ENCODE measurements at regions not wholly inside any gene's neighbourhood (a gene's known extent, or its start where the extent isn't known, plus 50 kb on each side); places are given as distances from the start of the nearest gene placed in this dataset.
"Not testable (repeated sequence)": the region's sequence is repeated elsewhere in the genome, so short reads cannot be mapped to it uniquely, and the experiment has no call there.

DNA sequence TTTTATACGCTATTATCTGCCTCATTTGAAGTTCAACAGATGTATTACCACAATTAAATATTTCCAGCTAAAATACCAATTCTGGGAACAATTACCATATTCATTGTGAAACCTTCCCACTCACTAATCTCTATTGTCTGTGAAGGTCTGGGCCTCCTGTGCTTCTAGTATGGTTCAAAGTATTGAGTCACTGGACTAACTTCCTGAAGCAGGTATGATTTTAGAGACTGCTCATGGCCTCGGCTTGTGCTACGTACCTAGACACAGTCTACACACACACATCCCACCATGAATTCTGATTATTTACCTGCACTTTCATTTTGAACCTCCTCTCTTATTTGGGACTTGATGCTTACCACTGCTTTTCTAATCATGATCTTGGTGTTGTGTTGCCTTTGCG lies 180.7 kb upstream of the EPHA4 start:
- DNase-seq: no peak

DNA sequence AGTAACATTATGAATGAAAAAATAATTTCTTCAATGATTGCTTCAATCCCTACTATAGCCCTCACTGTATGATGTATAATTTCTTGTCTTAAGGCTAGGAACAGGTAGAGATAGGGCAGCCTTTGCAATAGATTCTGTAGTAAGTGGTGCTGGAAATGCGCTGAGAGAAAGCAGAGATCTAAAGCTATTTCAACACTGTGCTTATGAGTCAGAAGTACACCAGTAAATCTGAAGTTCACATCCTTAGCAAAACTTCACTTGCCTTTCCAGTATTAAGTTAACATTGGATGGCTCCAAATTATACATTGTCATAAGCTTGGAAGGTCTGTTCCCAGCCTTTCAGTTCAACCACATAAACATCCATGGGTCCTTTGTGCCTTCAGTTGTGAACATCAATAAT lies 178.2 kb upstream of the EPHA4 start:
- no peak for DNase-seq

DNA sequence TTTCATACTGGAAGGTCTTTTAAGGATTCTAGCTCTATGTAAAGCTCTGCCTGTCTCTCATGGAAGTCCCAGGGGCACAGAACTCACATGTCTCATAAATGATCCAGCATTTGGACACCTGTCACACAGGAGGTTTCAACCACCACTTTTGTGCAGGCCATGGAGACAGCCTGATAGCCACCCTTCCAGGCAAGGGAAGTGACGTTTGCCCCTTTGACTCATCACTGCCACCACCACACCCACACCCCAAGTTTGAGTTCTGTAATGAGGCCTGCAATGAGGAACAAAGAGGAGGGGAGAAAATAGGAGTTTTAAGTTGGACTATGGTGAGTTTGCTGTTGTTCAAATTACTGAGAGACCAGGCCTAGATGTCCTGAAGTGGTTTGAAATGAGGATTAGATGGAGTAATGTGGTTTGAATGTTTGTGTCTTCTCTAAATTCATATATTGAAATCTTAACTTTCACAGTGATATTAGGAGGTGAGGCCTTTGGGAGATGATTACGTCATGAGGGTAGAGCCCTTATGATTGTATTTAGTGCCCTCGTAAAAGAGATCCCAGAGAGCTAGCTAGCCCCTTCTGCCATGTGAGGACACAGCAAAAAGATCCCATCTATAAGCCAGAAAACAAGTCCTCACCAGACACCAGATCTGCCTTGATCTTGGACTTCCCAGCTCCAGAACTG lies 175.3 kb upstream of the EPHA4 start:
- no peak for DNase-seq

DNA sequence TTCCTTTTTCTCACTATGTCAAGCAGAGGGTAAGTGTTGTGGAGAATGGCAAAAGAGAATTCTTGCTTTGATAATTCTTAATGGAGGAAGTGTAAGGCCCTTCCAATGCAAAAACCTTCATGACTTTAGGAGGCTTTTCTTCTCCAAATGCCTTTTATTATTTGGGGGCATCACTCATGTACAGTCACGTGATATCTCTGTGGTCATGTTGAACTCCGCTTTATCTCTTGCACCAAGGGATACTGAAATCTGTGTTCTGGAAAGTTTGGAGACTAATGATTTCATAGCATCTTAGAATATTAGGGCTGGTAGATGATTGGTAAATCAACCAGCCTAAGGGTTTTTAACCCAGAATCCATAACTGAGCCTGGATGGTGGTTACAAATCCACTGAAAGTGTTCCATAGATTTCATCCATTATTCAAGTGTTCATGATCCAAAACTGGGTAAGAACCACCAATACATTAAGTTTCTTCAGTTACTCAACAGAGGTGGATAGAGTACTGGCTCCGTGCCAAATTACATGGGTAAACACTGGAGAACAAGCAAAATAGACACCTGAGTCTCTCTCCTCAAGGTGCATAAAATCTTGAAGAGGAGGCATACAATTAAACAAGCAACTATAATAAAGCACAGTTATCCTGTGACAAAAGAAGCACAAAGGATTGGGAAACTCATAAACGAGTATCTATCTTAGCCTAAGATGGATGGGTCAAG lies 169.6 kb upstream of the EPHA4 start:
- no peak for DNase-seq

DNA sequence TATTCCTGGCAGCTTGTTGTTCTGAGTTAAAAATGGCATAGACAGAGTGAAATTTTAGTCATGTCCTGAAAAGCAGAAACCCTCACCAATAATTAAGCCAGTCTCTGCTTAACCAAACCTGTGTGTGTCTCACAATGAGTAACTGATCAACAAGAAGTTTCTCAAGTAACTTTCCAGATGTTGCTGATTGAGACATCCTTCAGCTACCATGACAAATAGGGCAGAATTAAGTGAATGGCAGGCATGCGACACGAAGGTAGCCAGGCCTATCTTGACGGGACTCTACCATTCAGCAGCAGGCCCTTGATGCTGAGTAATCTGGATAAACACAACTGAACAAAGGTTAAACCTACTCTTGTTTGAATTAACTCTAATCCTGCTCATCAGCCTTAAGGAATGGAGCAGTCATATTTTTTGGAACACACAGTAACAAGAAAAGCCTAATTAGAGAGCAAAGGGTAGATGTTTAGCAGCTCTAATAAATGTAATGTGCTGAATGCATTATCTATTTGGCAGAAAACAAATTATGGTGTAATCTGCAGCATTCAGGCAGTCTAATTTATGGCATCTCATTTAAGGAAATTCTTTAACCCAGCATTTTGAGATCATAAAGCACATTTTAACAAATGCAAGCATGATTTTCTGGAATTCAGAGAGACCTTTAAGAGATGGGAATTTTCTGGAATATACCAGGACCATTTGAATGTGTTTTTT lies 159.5 kb upstream of the EPHA4 start:
- no peak for DNase-seq

DNA sequence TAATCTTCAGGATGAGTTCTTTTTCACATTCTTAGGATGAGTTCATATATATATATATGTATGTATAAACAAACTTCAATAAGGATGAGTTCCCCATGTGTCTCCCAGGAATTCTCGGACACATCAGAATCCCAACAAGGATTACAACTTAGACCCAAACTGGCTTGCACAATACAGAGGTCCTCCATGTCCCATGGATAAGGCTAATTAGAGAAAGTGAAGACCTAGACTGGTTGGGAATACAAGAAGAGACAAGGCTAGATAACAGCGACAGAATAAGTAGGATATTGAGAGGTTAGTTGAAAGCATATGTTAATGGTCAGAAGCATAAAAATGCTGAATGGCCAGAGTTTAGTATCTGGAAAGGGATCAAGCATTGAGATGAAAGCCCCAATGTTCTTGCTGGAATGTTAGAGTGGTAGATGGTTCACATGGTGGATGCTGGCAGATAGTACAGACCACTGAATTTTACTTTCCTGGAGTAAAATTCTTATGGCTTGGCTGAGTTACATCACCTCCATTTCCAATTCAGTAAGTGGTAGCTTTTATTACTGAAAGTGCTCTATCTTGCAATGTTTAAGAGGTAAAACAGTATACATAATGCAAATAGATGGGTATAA lies 154.9 kb upstream of the EPHA4 start:
- DNase-seq: no peak

DNA sequence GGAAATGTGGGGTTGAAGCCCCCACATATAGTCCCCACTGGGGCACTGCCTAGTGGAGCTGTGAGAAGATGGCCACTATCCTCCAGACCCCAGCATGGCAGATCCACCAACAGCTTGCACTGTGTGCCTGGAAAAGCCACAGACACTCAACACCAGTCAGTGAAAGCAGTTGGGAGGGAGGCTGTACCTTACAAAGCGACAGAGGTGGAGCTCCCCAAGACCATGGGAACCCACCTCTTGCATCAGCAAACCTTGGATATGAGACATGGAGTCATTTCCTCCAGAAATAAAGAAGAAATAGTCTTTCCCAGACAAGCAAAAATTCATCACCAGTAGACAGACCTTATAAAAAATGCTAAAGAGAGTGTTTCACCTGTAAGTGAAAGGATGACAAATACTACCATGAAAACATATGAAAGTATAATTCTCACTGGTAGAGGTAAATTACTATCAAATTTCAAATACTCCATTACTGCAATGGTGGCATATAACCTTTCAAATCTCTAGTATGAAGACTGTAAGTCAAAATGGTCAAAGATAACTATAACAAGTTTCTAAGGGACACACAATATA lies 152.6 kb upstream of the EPHA4 start:
- DNase-seq: no peak

DNA sequence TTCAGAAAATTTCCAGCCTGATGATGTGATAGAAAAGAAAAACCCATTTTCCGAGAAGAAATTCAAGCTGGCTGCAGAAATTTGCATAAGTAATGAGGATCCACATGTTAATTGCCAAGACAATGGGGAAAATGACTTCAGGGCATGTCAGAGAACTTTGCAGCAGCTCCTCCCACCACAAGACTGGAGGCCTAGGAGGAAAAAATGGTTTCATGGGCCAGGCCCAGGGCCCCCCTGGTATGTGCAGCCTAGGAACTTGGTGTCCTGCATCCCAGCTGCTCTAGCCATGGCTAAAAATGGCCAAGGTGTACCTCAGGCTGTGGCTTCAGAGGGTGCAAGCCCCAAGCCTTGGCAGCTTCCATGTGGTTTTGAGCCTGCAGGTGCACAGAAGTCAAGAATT lies 152.0 kb upstream of the EPHA4 start:
- DNase-seq: not testable (repeated sequence)

DNA sequence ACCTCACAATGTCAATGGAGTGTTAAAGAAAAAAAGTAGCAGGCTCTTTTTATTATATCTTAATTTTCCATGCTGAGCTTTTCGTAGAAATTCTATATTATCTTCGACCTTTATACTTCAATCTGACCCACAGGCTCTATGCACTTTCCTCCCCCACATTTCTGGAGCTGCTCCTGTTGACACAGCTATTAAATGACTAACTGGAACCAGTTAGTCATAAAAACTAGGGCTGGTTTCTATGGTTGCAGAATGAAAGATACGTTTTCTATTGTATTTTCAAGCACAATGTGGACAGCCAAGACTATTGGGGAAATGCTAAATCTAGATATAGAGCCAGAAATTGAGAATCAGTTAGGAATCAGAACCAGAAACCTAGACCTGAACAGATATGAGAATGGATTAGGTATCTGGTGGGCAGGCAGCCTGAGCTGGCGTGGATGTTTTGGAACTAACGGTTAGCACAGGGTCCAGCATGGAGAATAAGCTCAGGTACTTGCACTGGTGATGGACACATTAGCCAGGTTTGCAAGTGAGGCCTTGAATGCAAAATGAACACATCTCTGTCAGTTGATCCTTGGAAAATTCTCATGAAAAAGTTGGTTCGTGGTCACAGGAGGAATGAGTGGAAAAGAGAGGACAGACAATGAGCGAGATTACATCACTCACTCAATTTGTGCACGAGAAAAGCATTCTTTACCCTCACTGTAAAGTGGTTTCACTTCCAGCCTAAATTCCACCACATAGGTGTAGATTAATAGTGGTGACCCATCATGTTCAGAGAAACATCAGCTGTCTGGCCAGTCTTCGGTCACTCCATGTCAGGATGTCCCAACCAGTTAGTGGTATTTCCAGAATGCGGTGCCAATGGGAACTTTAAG lies 144.6 kb upstream of the EPHA4 start:
- no peak for DNase-seq

DNA sequence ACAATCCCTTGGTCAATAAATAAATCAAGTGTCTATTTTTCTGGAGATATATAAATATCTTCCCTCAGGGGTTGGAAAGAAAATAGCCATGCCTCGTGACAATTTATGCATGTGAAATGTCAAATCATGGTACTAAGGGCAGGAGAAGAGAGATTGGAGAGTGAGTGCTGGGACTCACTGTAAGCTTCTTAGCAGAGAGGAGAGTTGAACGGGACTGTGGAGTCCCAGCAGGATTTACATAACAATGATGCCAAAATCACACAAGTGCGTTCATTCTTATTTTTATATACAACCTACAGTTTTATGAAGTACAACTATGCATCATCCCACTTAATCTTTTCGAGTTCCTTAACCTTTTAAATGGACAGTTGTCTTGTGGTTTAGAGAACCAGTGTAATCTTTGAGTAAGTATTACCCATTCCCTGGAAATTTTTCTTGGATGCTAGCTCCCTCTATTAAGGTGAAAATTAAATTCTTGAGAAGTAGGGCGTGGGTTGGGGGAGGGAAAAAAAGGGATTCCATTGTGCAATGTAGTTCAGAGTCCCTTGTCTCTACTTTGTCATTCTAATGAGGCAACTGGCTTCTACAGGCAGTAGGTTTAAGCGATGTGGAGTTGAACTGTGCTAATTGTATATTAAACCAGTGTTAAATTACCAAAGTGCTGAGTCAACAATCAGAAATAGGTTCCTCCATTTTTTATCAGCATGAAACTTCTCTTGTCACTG lies 143.6 kb upstream of the EPHA4 start:
- DNase-seq: no peak

DNA sequence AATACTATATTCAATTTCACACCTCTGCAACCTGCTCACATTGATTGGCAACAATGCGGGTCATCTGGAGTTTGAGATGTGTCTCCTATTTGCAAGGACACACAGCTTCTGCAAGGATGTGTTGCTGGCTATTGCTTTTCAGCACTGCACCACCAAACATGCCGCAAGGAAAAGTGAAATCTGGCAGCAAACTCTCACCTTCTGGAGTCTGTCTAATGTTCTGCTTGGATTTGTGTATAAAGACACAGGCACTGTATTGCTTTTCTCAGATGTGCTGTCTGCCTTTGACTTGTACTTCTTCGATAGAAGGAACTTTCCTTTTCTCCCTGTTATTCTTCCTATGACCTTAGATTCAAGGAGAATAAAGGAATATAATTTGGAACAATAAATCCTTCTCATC lies 138.6 kb upstream of the EPHA4 start:
- no peak for DNase-seq

DNA sequence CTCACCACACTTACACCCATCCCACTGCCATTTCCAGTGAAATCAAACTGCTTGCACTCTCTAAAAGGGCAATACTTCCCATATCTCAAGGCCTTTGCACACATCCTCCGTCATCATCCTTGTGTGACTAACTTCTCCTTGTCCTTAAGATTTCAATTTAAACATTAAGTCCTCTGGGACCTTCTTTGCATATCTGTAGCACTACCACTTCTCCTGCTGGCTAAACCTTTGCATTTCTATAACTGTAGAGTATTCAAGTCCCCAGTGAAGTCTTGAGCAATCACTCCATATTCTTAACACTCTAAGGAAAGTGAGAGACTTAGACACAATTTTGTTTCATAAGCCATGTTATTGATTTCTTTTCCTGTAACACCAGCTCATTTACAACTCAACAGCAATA lies 136.8 kb upstream of the EPHA4 start:
- no peak for DNase-seq

DNA sequence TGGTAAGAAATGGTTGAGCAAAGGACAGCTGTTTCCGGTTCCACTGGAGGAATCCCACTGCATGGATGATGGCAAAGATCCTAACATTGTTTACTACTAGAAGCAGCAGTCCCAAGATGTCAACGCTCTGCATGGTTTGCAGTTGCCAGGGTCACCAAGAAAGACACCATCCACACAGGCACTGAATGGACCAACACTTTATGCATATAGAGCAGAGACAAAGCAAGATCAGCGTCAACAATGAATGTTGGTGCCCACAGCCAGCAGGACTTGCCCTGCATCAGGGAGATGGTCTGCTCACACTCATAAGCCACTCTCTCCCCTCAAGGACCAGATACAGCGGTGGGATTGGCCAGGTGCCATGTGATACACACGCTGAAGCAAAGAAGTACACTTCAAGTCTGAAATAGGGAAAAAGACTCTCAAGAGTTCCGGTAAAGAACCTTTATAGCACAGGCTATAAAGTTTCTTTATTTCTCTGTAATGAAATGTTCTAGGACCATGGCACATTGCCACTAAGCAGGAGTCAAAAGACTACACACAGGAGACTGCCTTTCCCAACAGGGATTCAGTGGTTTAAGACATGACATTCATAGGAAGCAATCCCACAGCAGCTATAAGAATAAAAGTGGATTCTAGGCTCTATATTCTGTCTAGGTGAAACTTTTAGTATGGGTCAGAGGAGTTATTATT lies 133.2 kb upstream of the EPHA4 start:
- no peak for DNase-seq

DNA sequence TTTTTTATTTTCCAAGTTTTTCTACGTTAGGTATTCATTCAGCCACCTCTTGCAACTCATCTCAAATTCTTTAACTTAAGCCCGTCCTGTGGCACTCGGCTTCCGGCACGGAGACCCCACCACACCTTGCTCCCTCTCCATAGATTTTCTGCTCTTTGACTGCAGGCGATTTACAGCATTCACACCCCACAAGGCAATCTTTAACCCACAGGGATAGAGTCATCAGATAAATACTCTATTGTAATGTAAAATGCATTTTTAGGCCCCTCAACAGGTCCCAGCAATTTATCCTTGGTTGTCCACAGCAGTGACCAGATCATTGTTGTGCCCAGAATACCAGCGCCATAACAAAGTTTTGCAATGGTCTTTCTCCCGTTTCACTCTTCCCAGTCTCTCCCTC lies 132.3 kb upstream of the EPHA4 start:
- DNase-seq: no peak

DNA sequence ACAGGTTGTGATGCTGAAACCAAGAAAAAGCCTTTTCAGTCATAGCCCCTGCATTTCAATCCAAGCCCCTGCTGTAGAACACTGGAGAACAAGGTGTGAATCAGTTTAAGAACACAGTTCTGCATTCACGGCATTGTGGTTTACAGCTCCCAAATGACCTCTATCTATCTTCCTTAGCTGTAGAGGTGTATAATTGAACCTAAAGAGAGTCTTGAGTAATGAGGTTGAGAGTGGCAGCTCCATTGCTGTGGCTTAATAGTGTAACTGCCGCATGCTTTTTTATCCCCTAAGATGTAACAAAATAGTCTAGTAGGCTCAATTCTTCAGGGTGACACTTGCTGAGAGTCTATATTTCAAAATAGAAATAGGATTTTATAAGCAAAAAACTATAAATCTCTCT lies 121.3 kb upstream of the EPHA4 start:
- DNase-seq: no peak

DNA sequence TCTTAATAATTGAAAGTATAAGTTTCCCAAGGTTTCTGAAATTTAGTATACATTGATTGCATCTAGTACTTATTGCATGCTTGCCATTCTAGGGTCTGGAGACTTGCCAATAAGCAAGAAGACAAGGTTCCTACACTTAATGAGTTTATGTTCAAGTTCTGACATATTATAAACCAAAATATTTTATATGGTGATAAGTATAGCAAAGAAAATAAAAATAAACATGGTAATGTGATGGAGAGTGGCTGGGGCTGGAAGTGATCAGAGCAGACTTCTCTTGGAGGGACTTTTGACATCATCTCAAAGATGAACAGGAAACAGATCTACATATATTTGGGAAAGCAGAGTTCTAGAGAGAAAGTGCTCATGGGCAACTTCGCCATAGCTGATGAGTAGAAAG lies 119.5 kb upstream of the EPHA4 start:
- DNase-seq: no peak

DNA sequence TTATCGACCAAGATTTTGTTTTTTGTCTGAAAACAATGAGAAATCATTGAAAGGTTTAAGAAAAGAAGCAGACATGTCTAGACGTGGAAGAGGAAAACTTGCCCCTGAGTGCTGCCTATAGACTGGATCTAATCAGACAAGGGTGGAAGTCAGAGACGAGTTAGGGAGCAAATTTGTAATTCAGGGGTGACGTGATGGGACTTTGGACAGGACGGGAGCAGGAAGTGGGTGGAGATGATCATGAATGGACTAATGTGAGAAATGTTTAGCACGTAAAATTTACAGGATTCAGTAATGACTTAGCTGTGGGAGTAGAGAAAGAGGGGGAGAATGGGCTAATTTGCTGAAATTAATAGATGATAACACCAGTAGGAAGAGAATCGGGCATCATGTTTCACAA lies 117.0 kb upstream of the EPHA4 start:
- DNase-seq: no peak

DNA sequence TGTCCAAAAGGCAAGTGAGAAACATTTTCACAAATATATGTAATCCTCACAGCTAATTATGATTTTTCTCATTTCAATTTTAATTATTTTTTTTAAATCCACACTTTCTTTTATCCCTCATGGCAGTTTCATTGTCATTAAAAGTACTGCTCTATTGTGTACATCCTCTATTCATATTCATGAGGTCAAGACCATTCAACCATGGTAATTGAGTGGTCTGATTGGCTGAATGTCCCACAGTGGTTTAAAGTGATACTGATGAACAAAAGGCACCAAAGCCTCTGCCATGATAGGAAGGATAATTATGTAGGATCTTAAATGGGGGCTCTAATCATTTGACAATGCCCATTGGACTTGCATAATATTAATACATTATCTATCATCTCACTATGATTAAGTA lies 108.4 kb upstream of the EPHA4 start:
- DNase-seq: peak; percentile 20

DNA sequence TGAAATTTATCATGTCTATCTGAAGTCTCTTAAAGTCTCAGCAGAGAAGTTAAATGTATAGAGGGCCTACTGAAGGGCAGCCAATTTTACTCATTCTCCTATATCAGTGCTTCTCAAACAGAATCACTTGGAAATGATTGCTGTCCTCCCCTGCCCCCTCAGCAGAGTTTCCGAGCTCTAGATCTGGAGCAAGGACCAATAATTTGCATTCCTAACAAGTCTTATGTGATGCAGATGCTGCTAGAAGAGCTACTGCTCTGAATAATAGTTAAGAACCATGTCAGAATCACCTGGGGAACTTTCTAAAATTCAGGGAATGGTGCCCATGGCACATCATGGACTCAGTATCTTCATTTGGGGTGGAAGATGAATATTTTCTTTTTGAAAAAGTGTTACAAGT lies 105.6 kb upstream of the EPHA4 start:
- DNase-seq: no peak

DNA sequence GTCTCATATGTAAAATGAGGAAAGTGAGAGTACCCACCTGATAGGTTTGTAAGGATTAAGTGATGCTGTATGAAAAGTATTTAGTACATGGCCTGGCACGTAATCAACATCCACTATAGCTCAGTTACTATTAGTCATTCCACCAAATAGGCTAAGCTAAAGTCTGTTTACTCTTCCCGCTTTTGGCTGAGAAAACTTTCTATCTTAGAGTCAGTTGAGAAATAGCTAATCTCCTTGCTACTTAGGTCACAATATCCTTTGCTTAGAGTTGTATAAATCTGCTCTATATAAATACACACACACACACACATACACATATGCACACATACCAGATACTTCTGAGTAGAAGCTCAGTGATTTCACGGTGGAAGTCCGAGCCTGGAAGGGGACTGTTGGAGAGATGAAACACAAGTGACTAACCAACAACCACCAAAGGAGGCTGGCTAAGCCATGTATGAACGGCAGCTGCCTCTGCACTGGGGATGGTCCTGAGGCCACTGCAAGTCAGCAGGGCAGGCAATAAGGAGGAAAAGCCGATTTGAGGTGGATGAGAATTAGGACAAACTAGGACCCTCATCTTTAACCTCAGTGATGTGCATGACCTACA lies 104.6 kb upstream of the EPHA4 start:
- DNase-seq: no peak
